Activated B cell treated with CpG ODN at 0.5 μM for 24 hours (primary cell): ENCODE measurements at regions not wholly inside any gene's neighbourhood (a gene's known extent, or its start where the extent isn't known, plus 50 kb on each side); places are given as distances from the start of the nearest gene placed in this dataset.
"Not testable (repeated sequence)": the region's sequence is repeated elsewhere in the genome, so short reads cannot be mapped to it uniquely, and the experiment has no call there.

Experiments used
- ATAC-seq: fragments of 200-7000 bp; cut with Tn5 transposase; one replicate; pipeline ENCODE4 v1.10.0; 2021; ENCODE audit warnings: low read depth, mild to moderate bottlenecking, moderate library complexity
- CTCF ChIA-PET: fragments of 350-600 bp; sonication (Branson Sonifier 250); formaldehyde crosslinking; loops from one replicate; lab custom pipeline; 2021; ENCODE audit warnings: antibody characterized with exemption; lab: Charles Lee
- POLR2A ChIA-PET: fragments of 350-600 bp; sonication (Branson Sonifier 250); formaldehyde crosslinking; loops from one replicate; lab custom pipeline; 2021; ENCODE audit warnings: antibody characterized with exemption; lab: Charles Lee
- DNase-seq: peaks from one replicate; pipeline ENCODE4 v3.0.0; 2022
- H3K27ac Mint-ChIP-seq: one replicate; pipeline ENCODE4 v1.8.0; 2020; ENCODE audit warnings: mixed read lengths
- H3K27me3 Mint-ChIP-seq: one replicate; pipeline ENCODE4 v1.8.0; 2021; ENCODE audit warnings: mixed read lengths
- H3K36me3 Mint-ChIP-seq: one replicate; pipeline ENCODE4 v1.8.0; 2021; ENCODE audit warnings: low read depth, mixed read lengths
- H3K4me1 Mint-ChIP-seq: one replicate; pipeline ENCODE4 v1.8.0; 2021; ENCODE audit warnings: mixed read lengths
- H3K4me3 Mint-ChIP-seq: one replicate; pipeline ENCODE4 v1.8.0; 2020; ENCODE audit warnings: mild to moderate bottlenecking, mixed read lengths
- H3K9me3 Mint-ChIP-seq: one replicate; pipeline ENCODE4 v1.8.0; 2020; ENCODE audit warnings: mixed read lengths
- intact Hi-C: fragments of 100-400 bp; cut with micrococcal nuclease; formaldehyde crosslinking; loops from one replicate; pipeline ENCODE4 v1.15.1; 2024
- TF ChIP-seq, protein P1 (sequence below): fragments of 200-600 bp; IDR thresholded peaks from one replicate; pipeline ENCODE4 v1.8.0; 2022; ENCODE audit warnings: antibody characterized with exemption, mild to moderate bottlenecking

DNA sequence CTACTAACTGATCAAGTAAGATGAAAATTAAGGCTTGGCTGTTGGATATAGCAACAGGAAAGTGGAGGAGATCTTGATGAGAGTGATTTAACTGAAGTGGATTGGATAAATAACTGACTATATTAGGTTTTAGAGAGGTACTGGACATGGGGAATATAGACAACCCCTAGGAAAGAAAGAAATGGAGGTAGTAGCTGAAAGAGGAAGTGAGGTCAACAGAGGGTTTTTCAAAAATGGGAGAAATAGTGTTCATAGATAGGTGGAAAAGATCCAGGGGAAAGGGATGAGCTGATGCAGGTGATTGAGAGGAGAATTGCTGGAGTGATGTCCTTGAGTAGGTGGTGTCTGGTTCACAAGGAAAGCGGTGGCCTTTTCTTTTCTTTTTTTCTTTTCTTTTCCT is 69.9 kb upstream of the PSME4 start:
- Mint-ChIP-seq H3K4me1 (no peaks in the 10 kb centered on the region), H3K27ac (no peak overlapping the region), H3K9me3 (peaks cover 4% of the 10 kb centered on the region), H3K36me3 (peaks cover 10% of the 10 kb centered on the region), H3K27me3 (no peaks in the 10 kb centered on the region), H3K4me3 (no peak overlapping the region)
- TF ChIP-seq, protein P1, sequence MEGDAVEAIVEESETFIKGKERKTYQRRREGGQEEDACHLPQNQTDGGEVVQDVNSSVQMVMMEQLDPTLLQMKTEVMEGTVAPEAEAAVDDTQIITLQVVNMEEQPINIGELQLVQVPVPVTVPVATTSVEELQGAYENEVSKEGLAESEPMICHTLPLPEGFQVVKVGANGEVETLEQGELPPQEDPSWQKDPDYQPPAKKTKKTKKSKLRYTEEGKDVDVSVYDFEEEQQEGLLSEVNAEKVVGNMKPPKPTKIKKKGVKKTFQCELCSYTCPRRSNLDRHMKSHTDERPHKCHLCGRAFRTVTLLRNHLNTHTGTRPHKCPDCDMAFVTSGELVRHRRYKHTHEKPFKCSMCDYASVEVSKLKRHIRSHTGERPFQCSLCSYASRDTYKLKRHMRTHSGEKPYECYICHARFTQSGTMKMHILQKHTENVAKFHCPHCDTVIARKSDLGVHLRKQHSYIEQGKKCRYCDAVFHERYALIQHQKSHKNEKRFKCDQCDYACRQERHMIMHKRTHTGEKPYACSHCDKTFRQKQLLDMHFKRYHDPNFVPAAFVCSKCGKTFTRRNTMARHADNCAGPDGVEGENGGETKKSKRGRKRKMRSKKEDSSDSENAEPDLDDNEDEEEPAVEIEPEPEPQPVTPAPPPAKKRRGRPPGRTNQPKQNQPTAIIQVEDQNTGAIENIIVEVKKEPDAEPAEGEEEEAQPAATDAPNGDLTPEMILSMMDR: no peak
- no peak for ATAC-seq
- intact Hi-C loops: no loop called here
- POLR2A ChIA-PET: interaction anchor here (0.7 kb wide), 1 partner anchor 14 kb away, joined by 4 read pairs; no protein-coding TSS in a partner anchor
- no peak for DNase-seq
- CTCF ChIA-PET: no interaction called here

DNA sequence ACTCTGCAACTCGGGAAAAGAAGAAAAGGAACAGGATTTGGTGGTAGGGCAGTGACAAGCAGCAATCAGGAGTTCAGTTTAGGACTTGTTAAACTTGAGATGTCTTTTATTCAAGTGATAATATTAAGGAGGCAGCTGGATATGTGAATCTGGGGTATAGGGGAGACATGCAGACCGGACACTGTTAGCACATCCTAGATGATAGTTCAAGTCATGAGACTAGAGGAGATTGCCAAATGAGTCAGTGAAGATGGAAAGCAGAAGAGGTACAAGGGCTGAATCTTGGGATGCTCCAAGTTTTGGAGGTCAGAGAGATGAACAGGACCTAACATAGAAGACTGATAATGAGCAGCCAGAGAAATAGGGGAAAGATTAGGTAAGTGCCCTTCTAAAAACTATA is 69.5 kb upstream of the PSME4 start:
- peaks cover 8% of the 10 kb centered on the region for H3K36me3 Mint-ChIP-seq
- TF ChIP-seq, protein P1: no peak
- H3K4me3 Mint-ChIP-seq: no peak overlapping the region
- H3K4me1 Mint-ChIP-seq: no peaks in the 10 kb centered on the region
- DNase-seq (no peak), ATAC-seq (no peak)
- H3K27ac Mint-ChIP-seq: no peak overlapping the region
- CTCF ChIA-PET: no interaction called here
- intact Hi-C loops: no loop called here
- no peaks in the 10 kb centered on the region for H3K27me3 Mint-ChIP-seq
- POLR2A ChIA-PET: interaction anchor here (1.1 kb wide), 1 partner anchor 28 kb away, joined by 7 read pairs; no protein-coding TSS in a partner anchor
- peaks cover 3% of the 10 kb centered on the region for H3K9me3 Mint-ChIP-seq

DNA sequence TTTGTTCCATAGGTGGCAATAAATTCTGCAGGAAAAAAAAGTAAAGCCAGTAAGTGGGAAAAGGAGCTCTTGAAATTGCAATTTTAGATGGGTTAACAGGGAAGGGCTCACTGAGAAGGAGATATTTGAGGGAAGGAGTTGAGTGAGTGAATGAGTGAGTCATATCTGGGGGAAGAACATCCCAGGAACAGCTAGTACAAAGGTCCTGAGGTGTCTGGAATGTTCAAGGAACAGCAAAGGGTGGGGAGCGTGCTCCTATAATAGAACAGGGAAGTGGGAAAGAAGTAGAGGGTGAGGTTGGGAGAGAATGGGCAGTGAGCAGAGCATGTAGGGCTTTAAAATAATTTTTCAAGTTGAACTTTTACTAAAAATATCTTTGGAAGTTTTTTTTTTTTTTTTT is 68.0 kb upstream of the PSME4 start:
- ChIA-PET POLR2A (no interaction called here), CTCF (no interaction called here)
- Mint-ChIP-seq H3K9me3 (no peaks in the 10 kb centered on the region), H3K4me3 (no peak overlapping the region), H3K36me3 (peaks cover 5% of the 10 kb centered on the region), H3K27me3 (no peaks in the 10 kb centered on the region), H3K27ac (no peak overlapping the region), H3K4me1 (no peaks in the 10 kb centered on the region)
- ATAC-seq (no peak), DNase-seq (no peak)
- TF ChIP-seq, protein P1: no peak
- intact Hi-C loops: no loop called here

DNA sequence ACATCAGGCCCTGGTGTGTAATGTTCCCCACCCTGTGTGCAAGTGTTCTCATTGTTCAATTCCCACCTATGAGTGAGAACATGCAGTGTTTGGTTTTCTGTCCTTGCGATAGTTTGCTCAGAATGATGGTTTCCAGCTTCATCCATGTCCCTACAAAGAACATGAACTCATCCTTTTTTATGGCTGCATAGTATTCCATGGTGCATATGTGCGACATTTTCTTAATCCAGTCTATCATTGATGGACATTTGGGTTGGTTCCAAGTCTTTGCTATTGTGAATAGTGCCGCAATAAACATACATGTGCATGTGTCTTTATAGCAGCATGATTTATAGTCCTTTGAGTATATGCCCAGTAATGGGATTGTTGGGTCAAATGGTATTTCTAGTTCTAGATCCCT is 60.5 kb upstream of the PSME4 start:
- intact Hi-C loops: not testable (repeated sequence)

DNA sequence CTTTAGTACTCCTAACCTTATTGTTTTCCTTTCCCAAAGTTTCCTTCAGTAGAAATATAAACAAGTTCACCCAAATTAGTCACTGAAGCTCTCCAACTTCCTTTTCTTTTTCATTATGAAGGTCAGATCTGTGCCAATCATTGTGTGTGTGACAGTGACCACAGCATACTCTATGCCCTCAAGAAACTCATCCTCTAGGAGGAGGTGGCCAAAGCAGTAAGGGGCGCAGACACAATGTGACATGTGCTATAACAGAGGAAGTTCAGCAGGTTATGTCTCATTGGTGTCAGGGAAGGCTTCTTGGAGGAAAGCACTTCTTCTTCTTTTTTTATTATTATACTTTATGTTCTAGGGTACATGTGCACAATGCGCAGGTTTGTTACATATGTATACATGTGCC is 60.0 kb upstream of the PSME4 start:
- TF ChIP-seq, protein P1: no peak
- peaks cover 5% of the 10 kb centered on the region for H3K36me3 Mint-ChIP-seq
- H3K27ac Mint-ChIP-seq: no peak overlapping the region
- ChIA-PET POLR2A (interaction anchor here (0.5 kb wide), 1 partner anchor 41 kb away, joined by 3 read pairs; no protein-coding TSS in a partner anchor), CTCF (no interaction called here)
- no peak for DNase-seq
- peaks cover 2% of the 10 kb centered on the region for H3K9me3 Mint-ChIP-seq
- no peak for ATAC-seq
- intact Hi-C loops: no loop called here
- no peaks in the 10 kb centered on the region for H3K4me1 Mint-ChIP-seq
- no peak overlapping the region for H3K4me3 Mint-ChIP-seq
- H3K27me3 Mint-ChIP-seq: no peaks in the 10 kb centered on the region

More for the DNA sequence above, 60.5 kb upstream of the PSME4 start:
- ATAC-seq, POLR2A ChIA-PET, H3K27ac Mint-ChIP-seq, H3K36me3 Mint-ChIP-seq, CTCF ChIA-PET, H3K27me3 Mint-ChIP-seq, H3K4me3 Mint-ChIP-seq, H3K4me1 Mint-ChIP-seq, DNase-seq, H3K9me3 Mint-ChIP-seq: not testable (repeated sequence)

DNA sequence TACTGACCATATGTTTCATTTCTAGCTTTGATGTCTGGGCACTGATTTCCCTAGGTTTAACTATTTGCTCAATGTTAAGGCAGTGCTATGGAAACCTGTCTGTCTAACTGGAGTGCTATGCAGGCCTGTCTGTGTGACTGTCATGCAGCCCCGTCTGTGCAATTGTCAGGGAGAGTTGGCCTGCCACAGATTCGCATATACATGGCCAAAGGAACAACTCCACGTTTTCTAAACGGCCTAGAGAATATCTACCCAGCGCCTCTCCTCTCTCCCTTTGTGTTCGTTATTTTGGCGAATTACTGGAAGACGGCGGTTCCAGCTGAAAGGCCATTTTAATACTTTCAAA is 59.6 kb upstream of the PSME4 start:
- TF ChIP-seq, protein P1: no peak
- POLR2A ChIA-PET: interaction anchor here (0.5 kb wide), 1 partner anchor 40 kb away, joined by 3 read pairs; no protein-coding TSS in a partner anchor
- Mint-ChIP-seq H3K4me1 (no peaks in the 10 kb centered on the region), H3K27me3 (no peaks in the 10 kb centered on the region), H3K27ac (no peak overlapping the region), H3K4me3 (no peak overlapping the region), H3K36me3 (peaks cover 6% of the 10 kb centered on the region), H3K9me3 (peaks cover 2% of the 10 kb centered on the region)
- intact Hi-C loops: no loop called here
- ATAC-seq: no peak
- DNase-seq: no peak
- CTCF ChIA-PET: no interaction called here
